ENCODE measurements at regions not wholly inside any gene's neighbourhood (a gene's known extent, or its start where the extent isn't known, plus 50 kb on each side); places are given as distances from the start of the nearest gene placed in this dataset.

DNA sequence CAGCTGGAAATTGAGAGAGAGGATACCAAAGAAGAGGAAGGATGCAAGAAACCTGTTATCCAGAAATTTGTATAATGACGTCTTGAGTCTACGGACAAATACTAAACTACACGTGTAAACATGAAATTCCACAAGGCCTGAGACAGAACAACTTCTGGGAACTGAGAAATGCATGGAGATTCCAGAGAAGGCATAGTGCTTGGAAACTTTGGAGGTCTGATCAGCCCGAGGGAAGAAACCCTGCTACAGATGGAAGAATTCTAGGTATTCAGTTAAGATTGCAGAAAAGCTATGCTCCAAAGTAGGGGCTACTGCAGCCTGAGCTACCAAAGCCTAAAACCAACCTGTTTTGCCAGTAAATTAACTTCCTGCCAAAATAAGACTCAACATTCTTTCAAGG, 120.4 kb downstream of the PDCL3 start:
- no TSS peak for BruUV-seq (replicated peaks)
- H3K27ac Mint-ChIP-seq (ENCODE audit: unreplicated experiment) = no peak overlapping the region
- CTCF ChIA-PET = no interaction called here

DNA sequence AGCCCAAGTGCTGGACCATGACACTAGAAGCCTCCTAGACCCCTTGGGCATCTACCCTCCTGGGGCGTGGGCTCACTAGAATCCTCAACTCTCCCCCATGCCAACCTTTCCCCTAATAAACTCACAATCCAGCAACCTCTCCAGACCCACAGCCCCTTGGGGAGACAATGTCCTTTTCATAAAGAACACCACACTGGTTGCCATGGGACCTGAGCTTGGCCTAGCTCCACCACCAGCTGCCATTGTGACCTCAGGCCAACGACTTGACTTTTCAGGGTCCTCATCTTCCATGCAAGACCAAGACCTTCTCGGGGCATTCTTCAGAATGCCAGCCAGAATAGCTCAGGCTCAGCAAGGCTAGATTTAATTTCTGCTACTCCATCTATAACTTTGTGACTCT, 128.1 kb upstream of the NPAS2 start:
- peaks cover 23% of the 10 kb centered on the region for H3K4me1 Mint-ChIP-seq (ENCODE audit: low read depth, unreplicated experiment)
- no TSS peak for BruUV-seq (replicated peaks)
- DNase-seq = no peak
- no peak overlapping the region for H3K4me3 Mint-ChIP-seq (ENCODE audit: low read depth, unreplicated experiment)
- CTCF ChIA-PET = no interaction called here
- intact Hi-C loops (cut with micrococcal nuclease; ENCODE audit: unreplicated experiment) = no loop called here
- TF ChIP-seq, protein P1, sequence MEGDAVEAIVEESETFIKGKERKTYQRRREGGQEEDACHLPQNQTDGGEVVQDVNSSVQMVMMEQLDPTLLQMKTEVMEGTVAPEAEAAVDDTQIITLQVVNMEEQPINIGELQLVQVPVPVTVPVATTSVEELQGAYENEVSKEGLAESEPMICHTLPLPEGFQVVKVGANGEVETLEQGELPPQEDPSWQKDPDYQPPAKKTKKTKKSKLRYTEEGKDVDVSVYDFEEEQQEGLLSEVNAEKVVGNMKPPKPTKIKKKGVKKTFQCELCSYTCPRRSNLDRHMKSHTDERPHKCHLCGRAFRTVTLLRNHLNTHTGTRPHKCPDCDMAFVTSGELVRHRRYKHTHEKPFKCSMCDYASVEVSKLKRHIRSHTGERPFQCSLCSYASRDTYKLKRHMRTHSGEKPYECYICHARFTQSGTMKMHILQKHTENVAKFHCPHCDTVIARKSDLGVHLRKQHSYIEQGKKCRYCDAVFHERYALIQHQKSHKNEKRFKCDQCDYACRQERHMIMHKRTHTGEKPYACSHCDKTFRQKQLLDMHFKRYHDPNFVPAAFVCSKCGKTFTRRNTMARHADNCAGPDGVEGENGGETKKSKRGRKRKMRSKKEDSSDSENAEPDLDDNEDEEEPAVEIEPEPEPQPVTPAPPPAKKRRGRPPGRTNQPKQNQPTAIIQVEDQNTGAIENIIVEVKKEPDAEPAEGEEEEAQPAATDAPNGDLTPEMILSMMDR (IDR thresholded peaks at IDR 0.05; ENCODE audit: unreplicated experiment) = no peak
- no peaks in the 10 kb centered on the region for H3K36me3 Mint-ChIP-seq (ENCODE audit: insufficient read depth, unreplicated experiment)
- H3K27me3 Mint-ChIP-seq (ENCODE audit: unreplicated experiment) = no peaks in the 10 kb centered on the region
- H3K9me3 Mint-ChIP-seq (ENCODE audit: low read depth, unreplicated experiment) = peaks cover 12% of the 10 kb centered on the region
- no peak overlapping the region for H3K27ac Mint-ChIP-seq (ENCODE audit: unreplicated experiment)

More for the DNA sequence above, 120.4 kb downstream of the PDCL3 start:
- Mint-ChIP-seq H3K27me3 (ENCODE audit: unreplicated experiment) (no peaks in the 10 kb centered on the region), H3K4me3 (ENCODE audit: low read depth, unreplicated experiment) (no peak overlapping the region), H3K9me3 (ENCODE audit: low read depth, unreplicated experiment) (peaks cover 6% of the 10 kb centered on the region), H3K4me1 (ENCODE audit: low read depth, unreplicated experiment) (no peaks in the 10 kb centered on the region), H3K36me3 (ENCODE audit: insufficient read depth, unreplicated experiment) (no peaks in the 10 kb centered on the region)
- TF ChIP-seq, protein P1 (IDR thresholded peaks at IDR 0.05; ENCODE audit: unreplicated experiment) = no peak
- no peak for DNase-seq
- intact Hi-C loops (cut with micrococcal nuclease; ENCODE audit: unreplicated experiment) = no loop called here

DNA sequence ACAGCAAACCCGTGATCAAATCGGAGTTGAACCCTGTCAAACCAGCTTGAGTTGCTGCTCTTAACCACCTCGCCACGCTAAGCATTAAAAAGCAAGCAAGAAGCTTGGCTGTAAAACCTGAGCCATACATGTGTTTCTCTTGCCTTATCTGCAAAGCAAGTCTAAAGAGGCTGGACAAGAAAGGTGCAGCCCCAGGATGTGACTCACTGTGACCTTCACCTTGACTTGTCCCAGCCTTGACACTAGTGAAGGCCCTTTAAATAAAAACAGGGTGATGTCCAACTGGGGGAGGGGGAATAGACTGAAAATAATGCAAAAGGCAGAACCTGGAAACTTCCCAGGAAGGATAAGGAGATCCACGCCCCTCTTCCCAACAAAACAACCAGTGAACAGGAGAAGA, 127.6 kb upstream of the NPAS2 start:
- TF ChIP-seq, protein P1 (IDR thresholded peaks at IDR 0.05; ENCODE audit: unreplicated experiment) = no peak
- peaks cover 23% of the 10 kb centered on the region for H3K4me1 Mint-ChIP-seq (ENCODE audit: low read depth, unreplicated experiment)
- CTCF ChIA-PET = no interaction called here
- H3K4me3 Mint-ChIP-seq (ENCODE audit: low read depth, unreplicated experiment) = no peak overlapping the region
- no peaks in the 10 kb centered on the region for H3K36me3 Mint-ChIP-seq (ENCODE audit: insufficient read depth, unreplicated experiment)
- peaks cover 12% of the 10 kb centered on the region for H3K9me3 Mint-ChIP-seq (ENCODE audit: low read depth, unreplicated experiment)
- intact Hi-C loops (cut with micrococcal nuclease; ENCODE audit: unreplicated experiment) = no loop called here
- H3K27me3 Mint-ChIP-seq (ENCODE audit: unreplicated experiment) = no peaks in the 10 kb centered on the region
- no TSS peak for BruUV-seq (replicated peaks)
- DNase-seq = no peak
- no peak overlapping the region for H3K27ac Mint-ChIP-seq (ENCODE audit: unreplicated experiment)

DNA sequence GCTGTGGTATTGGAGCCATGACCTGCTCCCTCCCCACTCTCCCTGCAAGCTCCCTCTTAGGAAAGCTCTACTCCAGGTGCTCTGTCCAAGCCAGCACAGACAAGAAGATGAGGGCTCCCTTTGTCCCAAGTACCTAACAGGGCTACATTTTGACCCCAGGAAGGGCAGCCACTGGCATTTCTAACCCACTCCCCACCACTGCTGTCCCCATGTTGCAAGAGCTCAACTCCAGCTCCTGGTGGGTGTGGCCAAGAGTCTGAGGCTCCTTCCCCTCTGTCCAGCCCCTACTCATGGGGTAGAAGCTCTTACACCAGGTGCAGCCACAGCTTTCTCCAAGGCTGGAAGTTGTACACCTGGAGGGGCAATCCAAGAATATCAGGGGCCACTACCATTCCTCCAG, 127.0 kb upstream of the NPAS2 start:
- Mint-ChIP-seq H3K36me3 (ENCODE audit: insufficient read depth, unreplicated experiment) (no peaks in the 10 kb centered on the region), H3K27me3 (ENCODE audit: unreplicated experiment) (no peaks in the 10 kb centered on the region), H3K4me1 (ENCODE audit: low read depth, unreplicated experiment) (peaks cover 23% of the 10 kb centered on the region), H3K9me3 (ENCODE audit: low read depth, unreplicated experiment) (peaks cover 12% of the 10 kb centered on the region), H3K27ac (ENCODE audit: unreplicated experiment) (no peak overlapping the region), H3K4me3 (ENCODE audit: low read depth, unreplicated experiment) (no peak overlapping the region)
- no peak for DNase-seq
- CTCF ChIA-PET = interaction anchor here (0.7 kb wide), 1 partner anchor 32 kb away, joined by 4 read pairs; no protein-coding TSS in a partner anchor
- TF ChIP-seq, protein P1 (IDR thresholded peaks at IDR 0.05; ENCODE audit: unreplicated experiment) = no peak
- intact Hi-C loops (cut with micrococcal nuclease; ENCODE audit: unreplicated experiment) = no loop called here
- no TSS peak for BruUV-seq (replicated peaks)
